ENCODE measurements at regions not wholly inside any gene's neighbourhood (a gene's known extent, or its start where the extent isn't known, plus 50 kb on each side); places are given as distances from the start of the nearest gene placed in this dataset.

DNA sequence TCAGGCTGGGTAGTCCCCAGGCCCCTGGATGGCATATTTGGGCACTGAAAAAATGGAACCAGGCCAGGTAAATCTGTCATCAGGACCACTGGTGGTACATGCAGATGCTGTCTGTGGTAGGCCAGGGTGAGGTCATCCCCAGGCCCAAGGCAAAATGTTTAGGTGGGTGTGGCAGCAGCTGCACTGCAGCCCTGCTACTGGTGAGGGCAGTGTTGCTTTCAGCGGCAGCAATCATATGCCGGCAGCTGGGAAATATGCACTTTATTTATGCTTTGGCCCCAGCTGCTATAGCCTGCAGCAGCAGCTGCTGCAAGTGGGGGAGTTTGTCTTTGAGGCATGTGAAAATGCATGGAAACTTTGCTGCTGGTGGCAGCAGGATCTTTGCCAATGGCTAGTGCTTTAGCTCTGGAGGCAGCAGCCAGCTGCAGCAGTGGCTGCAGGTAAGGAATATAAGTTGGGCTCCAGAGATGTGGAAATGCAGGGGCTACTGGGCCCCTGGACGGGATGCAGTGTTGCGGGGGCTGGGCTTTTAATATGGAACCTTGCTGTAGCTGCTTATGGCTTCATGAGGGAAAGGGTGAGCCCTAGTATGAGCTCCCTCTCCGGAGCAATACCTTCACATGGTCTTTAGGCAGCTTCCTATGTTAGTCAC lies 365.7 kb upstream of the CADM1 start:
- no peak overlapping the region for H3K4me3 ChIP-seq (ENCODE audit: low read depth, low read length)
- 0 out of 2 replicates have a peak, but pooled peaks have one; percentile 6 for TF ChIP-seq CTCF (IDR thresholded peaks at IDR 0.05; ENCODE audit: low read depth, low read length)

- TF ChIP-seq CTCF (IDR thresholded peaks at IDR 0.05; ENCODE audit: low read depth, low read length) = no peak
- H3K4me3 ChIP-seq (ENCODE audit: low read depth, low read length) = no peak overlapping the region
Measured at GRCh38 chr11:115869131-115869530, 364.9 kb upstream of the CADM1 start.

DNA sequence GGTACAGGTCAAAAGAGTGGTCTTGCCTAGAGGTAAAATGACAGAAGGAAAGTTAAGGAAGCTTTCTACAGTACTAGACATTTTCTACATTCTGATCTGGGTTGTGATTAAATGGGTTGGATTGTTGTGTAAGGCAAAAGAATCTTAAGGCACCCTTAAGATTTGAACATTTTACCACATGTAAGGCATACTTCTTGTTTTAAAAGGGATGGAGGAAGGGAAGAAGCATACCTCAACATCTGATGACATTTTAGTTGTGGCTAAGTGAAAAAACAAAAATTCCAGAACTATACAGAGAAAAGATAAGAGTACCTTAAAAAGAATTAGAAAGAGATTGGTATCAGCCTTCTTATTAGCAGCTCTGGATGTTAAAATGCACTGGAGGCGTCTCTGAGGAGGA lies 356.0 kb upstream of the CADM1 start:
- no peak for TF ChIP-seq CTCF (IDR thresholded peaks at IDR 0.05; ENCODE audit: low read depth, low read length)
- H3K4me3 ChIP-seq (ENCODE audit: low read depth, low read length) = no peak overlapping the region

DNA sequence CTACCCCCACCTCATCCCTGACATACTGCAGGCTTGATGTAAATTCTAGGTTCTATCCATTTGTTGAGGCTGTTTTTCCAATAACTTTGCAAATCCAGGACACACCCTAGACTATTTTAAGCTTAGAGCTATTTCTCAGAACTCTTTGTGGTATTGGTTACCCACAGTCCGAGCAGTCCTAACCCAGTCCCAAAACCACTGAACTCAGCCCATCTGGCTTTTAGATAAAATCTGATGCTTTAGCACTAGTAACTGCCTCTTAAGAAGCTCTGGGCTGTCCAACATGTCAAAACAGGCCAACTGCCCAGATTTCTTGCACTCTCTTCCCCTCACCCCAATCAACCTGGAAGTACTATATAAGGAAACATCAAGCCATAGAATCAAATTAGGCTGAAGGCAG lies 344.4 kb upstream of the CADM1 start:
- TF ChIP-seq CTCF (IDR thresholded peaks at IDR 0.05; ENCODE audit: low read depth, low read length) = no peak
- H3K4me3 ChIP-seq (ENCODE audit: low read depth, low read length) = no peak overlapping the region

DNA sequence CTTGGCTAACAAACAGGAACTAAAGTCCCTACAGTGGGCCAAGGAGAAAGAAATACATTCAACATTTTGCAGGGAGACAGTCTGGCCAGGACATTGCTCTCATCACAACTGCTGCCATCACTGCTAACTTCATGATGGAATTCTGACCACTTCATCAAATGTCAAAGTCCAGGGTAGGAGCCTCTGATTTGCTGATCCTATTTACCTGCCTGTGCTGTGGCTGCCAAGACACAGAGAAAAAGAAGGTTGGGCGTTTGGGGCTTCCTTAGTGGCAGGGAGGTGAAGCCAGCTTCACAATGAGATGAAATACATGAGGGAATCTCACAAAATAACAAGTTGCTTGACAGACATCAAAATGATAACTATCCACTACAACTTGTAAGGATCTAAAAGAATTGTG lies 343.9 kb upstream of the CADM1 start:
- no peak overlapping the region for H3K4me3 ChIP-seq (ENCODE audit: low read depth, low read length)
- TF ChIP-seq CTCF (IDR thresholded peaks at IDR 0.05; ENCODE audit: low read depth, low read length) = no peak

GRCh38 chr11:115845872-115846271 lies 341.7 kb upstream of the CADM1 start:
- no peak for TF ChIP-seq CTCF (IDR thresholded peaks at IDR 0.05; ENCODE audit: low read depth, low read length)
- no peak overlapping the region for H3K4me3 ChIP-seq (ENCODE audit: low read depth, low read length)

DNA sequence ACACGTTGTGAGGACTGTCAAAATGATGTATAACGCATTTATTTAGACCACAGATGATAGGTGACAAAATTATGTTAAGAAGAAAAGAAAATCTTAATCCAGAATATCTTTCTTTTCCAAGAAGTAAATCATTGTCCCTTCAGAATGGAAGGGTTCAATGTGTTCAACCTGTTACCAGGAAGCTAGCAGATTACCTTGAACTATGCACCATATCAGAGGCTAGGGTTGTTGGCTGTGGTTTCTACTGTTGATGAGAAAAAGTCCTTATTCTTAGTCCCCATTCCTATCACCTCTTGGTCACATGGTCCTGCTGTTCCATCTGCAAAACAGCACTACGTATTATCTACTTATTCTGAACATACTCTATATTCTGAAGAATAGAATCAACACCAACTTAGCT lies 339.5 kb upstream of the CADM1 start:
- no peak for TF ChIP-seq CTCF (IDR thresholded peaks at IDR 0.05; ENCODE audit: low read depth, low read length)
- no peak overlapping the region for H3K4me3 ChIP-seq (ENCODE audit: low read depth, low read length)
